GM21381 (cell line): ENCODE measurements at regions not wholly inside any gene's neighbourhood (a gene's known extent, or its start where the extent isn't known, plus 50 kb on each side); places are given as distances from the start of the nearest gene placed in this dataset.

Experiments used
- ATAC-seq: cut with Tn5 transposase; IDR thresholded peaks from one replicate; pipeline ENCODE4 v1.9.1; 2021; ENCODE audit warnings: mild to moderate bottlenecking, moderate library complexity; ENCODE audit not compliant: unreplicated experiment

- no peak for ATAC-seq
These were observed 1272.6 kb downstream of the AACS start for GRCh38 chr12:126337556-126338441.

- ATAC-seq: no peak
These were observed 1277.6 kb downstream of the AACS start for GRCh38 chr12:126342866-126343265.

- ATAC-seq: no peak
These were observed 1278.1 kb downstream of the AACS start for GRCh38 chr12:126343321-126343720.

GRCh38 chr12:126346087-126346486 lies 1280.9 kb downstream of the AACS start:
- ATAC-seq: no peak

- no peak for ATAC-seq
These were observed 1282.2 kb downstream of the AACS start for GRCh38 chr12:126347421-126347820.

- ATAC-seq: no peak
These were observed 1284.1 kb downstream of the AACS start for GRCh38 chr12:126349383-126349782.

GRCh38 chr12:126353604-126354003 lies 1288.4 kb downstream of the AACS start:
- no peak for ATAC-seq

GRCh38 chr12:126354633-126355032 lies 1289.4 kb downstream of the AACS start:
- no peak for ATAC-seq

GRCh38 chr12:126355346-126355745 lies 1290.1 kb downstream of the AACS start:
- no peak for ATAC-seq

- ATAC-seq: no peak
These were observed 1293.6 kb downstream of the AACS start for GRCh38 chr12:126358806-126359205.

GRCh38 chr12:126359216-126359615 lies 1294.0 kb downstream of the AACS start:
- no peak for ATAC-seq

GRCh38 chr12:126361804-126362203 lies 1296.6 kb downstream of the AACS start:
- ATAC-seq: no peak

- ATAC-seq: no peak
These were observed 1297.3 kb downstream of the AACS start for GRCh38 chr12:126362493-126362892.

- ATAC-seq: no peak
These were observed 1297.7 kb downstream of the AACS start for GRCh38 chr12:126362964-126363363.

- no peak for ATAC-seq
These were observed 1304.5 kb downstream of the AACS start for GRCh38 chr12:126369487-126370463.

GRCh38 chr12:126383506-126383905 lies 1318.3 kb downstream of the AACS start:
- no peak for ATAC-seq

- no peak for ATAC-seq
These were observed 1318.9 kb downstream of the AACS start for GRCh38 chr12:126384026-126384564.

GRCh38 chr12:126385785-126386184 lies 1320.5 kb downstream of the AACS start:
- no peak for ATAC-seq

GRCh38 chr12:126389220-126389841 lies 1324.1 kb downstream of the AACS start:
- no peak for ATAC-seq

GRCh38 chr12:126389961-126390360 lies 1324.7 kb downstream of the AACS start:
- no peak for ATAC-seq
